HUES64 (cell line): ENCODE measurements at regions not wholly inside any gene's neighbourhood (a gene's known extent, or its start where the extent isn't known, plus 50 kb on each side); places are given as distances from the start of the nearest gene placed in this dataset.

Experiments used
- H3K27ac ChIP-seq: 2 replicates; pipeline ENCODE4 v1.7.0; 2013; ENCODE audit warnings: low read depth, low read length, inconsistent platforms
- H3K27me3 ChIP-seq: 2 replicates; pipeline ENCODE4 v1.6.1; 2013; ENCODE audit warnings: mild to moderate bottlenecking, low read length; ENCODE audit not compliant: insufficient read depth
- H3K36me3 ChIP-seq: 2 replicates; pipeline ENCODE4 v1.6.1; 2013; ENCODE audit warnings: mild to moderate bottlenecking, low read length; ENCODE audit not compliant: insufficient read depth
- H3K4me1 ChIP-seq: 2 replicates; pipeline ENCODE4 v1.6.1; 2013; ENCODE audit warnings: mild to moderate bottlenecking, low read length, moderate library complexity; ENCODE audit not compliant: insufficient read depth
- H3K4me3 ChIP-seq: 2 replicates; pipeline ENCODE4 v1.5.1; 2013; ENCODE audit warnings: mild to moderate bottlenecking, low read length, moderate library complexity
- H3K9ac ChIP-seq: 2 replicates; pipeline ENCODE4 v1.6.1; 2013; ENCODE audit warnings: mild to moderate bottlenecking, low read depth, low read length
- H3K9me3 ChIP-seq: 2 replicates; pipeline ENCODE4 v1.6.1; 2013; ENCODE audit warnings: low read depth, low read length; ENCODE audit not compliant: insufficient read depth
- WGBS: fragments of 150-250, 120-280 bp; methylation state at CpG from one replicate; pipeline ENCODE4 v1.1.7; 2013; ENCODE audit warnings: missing lambda C conversion rate; 5-methylcytosine and 5-hydroxymethylcytosine counted together

- Histone ChIP-seq H3K36me3 (no peaks in the 10 kb centered on the region), H3K27ac (no peak overlapping the region), H3K9ac (no peak overlapping the region), H3K4me3 (no peak overlapping the region), H3K9me3 (no peaks in the 10 kb centered on the region), H3K27me3 (no peaks in the 10 kb centered on the region), H3K4me1 (no peaks in the 10 kb centered on the region)
- 94% methylated on average over 8 of the region's 8 CpGs for WGBS
Measured at GRCh38 chr2:108067820-108068405, 81.6 kb downstream of the SLC5A7 start.

- no peak overlapping the region for H3K9ac ChIP-seq
- H3K36me3 ChIP-seq, result no peaks in the 10 kb centered on the region
- WGBS, result 87% methylated on average over 7 of the region's 8 CpGs
- peaks cover 4% of the 10 kb centered on the region; the same call in 1 of the 2 replicates for H3K4me1 ChIP-seq
- H3K4me3 ChIP-seq, result no peak overlapping the region
- H3K27ac ChIP-seq, result no peak overlapping the region
- H3K9me3 ChIP-seq, result no peaks in the 10 kb centered on the region
- H3K27me3 ChIP-seq, result no peaks in the 10 kb centered on the region
Measured at GRCh38 chr2:108069515-108070310, 83.4 kb downstream of the SLC5A7 start.

GRCh38 chr2:108073415-108074072 is 87.2 kb downstream of the SLC5A7 start:
- WGBS, result 98% methylated on average over 4 of the region's 4 CpGs
- Histone ChIP-seq H3K27ac (no peak overlapping the region), H3K36me3 (no peaks in the 10 kb centered on the region), H3K9me3 (no peaks in the 10 kb centered on the region), H3K9ac (no peak overlapping the region), H3K27me3 (no peaks in the 10 kb centered on the region), H3K4me1 (peaks cover 4% of the 10 kb centered on the region; the same call in 1 of the 2 replicates), H3K4me3 (no peak overlapping the region)

DNA sequence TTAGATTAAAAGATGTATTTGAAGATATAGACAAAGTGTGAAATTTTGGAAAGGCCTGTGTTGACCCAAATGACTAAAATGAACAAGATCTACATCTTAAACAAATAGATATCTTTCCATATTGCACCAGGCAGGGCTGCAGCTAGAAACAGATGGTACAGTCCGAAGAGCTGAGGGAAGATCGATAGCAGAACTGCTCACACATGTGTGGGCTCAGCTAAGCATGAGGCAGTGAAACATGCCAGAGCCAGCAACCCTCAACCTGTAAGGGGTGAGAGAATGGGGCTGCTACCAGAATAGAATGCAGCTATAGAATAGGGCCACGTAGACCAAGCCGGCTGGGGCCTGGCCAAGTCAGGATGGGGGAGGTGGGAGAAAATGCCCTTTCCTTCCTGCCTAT is 87.8 kb downstream of the SLC5A7 start:
- peaks cover 4% of the 10 kb centered on the region; the same call in 1 of the 2 replicates for H3K4me1 ChIP-seq
- no peaks in the 10 kb centered on the region for H3K9me3 ChIP-seq
- no peaks in the 10 kb centered on the region for H3K27me3 ChIP-seq
- no peaks in the 10 kb centered on the region for H3K36me3 ChIP-seq
- H3K9ac ChIP-seq, result no peak overlapping the region
- WGBS, result 81% methylated on average over 4 of the region's 4 CpGs
- H3K27ac ChIP-seq, result no peak overlapping the region
- H3K4me3 ChIP-seq, result no peak overlapping the region

DNA sequence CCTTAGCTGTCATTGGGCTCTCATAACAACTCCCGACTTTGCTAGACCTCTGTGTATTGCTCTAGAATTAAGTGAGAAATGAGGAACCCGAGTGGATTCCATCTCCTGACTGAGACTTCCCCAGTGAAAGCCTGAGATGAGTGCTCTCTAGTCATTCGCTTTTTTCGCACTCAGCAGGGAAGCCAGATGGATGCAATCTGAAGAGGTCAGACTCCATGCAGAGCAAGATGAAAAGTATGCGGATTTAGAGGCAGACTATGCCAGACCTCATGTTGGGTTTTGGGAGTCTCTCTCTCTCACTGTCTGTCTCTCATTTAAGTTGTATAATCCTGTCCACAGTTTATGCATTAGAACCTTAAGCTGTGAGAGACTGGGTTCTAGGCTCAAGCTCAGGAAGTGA is 88.6 kb downstream of the SLC5A7 start:
- H3K4me1 ChIP-seq, result peaks cover 4% of the 10 kb centered on the region; the same call in 1 of the 2 replicates
- no peak overlapping the region for H3K27ac ChIP-seq
- H3K4me3 ChIP-seq, result no peak overlapping the region
- no peaks in the 10 kb centered on the region for H3K9me3 ChIP-seq
- H3K36me3 ChIP-seq, result no peaks in the 10 kb centered on the region
- no peak overlapping the region for H3K9ac ChIP-seq
- WGBS, result 62% methylated on average over 5 of the region's 5 CpGs
- H3K27me3 ChIP-seq, result no peaks in the 10 kb centered on the region

GRCh38 chr2:108076527-108076926 is 90.2 kb downstream of the SLC5A7 start:
- no peaks in the 10 kb centered on the region for H3K36me3 ChIP-seq
- no peak overlapping the region for H3K4me3 ChIP-seq
- H3K9me3 ChIP-seq, result no peaks in the 10 kb centered on the region
- H3K4me1 ChIP-seq, result peaks cover 4% of the 10 kb centered on the region; the same call in 1 of the 2 replicates
- H3K27ac ChIP-seq, result no peak overlapping the region
- H3K27me3 ChIP-seq, result no peaks in the 10 kb centered on the region
- no peak overlapping the region for H3K9ac ChIP-seq
- WGBS, result 94% methylated on average over 5 of the region's 5 CpGs

- H3K36me3 ChIP-seq, result no peaks in the 10 kb centered on the region
- no peak overlapping the region for H3K27ac ChIP-seq
- H3K9ac ChIP-seq, result no peak overlapping the region
- no peaks in the 10 kb centered on the region for H3K27me3 ChIP-seq
- H3K9me3 ChIP-seq, result no peaks in the 10 kb centered on the region
- no peaks in the 10 kb centered on the region; the same call in 1 of the 2 replicates for H3K4me1 ChIP-seq
- H3K4me3 ChIP-seq, result no peak overlapping the region
Measured at GRCh38 chr2:108079736-108080135, 93.4 kb downstream of the SLC5A7 start.

GRCh38 chr2:108080177-108080576 is 93.9 kb downstream of the SLC5A7 start:
- Histone ChIP-seq H3K4me3 (no peak overlapping the region), H3K9me3 (no peaks in the 10 kb centered on the region), H3K36me3 (no peaks in the 10 kb centered on the region), H3K27me3 (no peaks in the 10 kb centered on the region), H3K4me1 (no peaks in the 10 kb centered on the region; the same call in 1 of the 2 replicates), H3K9ac (no peak overlapping the region), H3K27ac (no peak overlapping the region)
- WGBS, result 96% methylated on average over 1 of the region's 1 CpG

- H3K27ac ChIP-seq, result no peak overlapping the region
- no peaks in the 10 kb centered on the region for H3K36me3 ChIP-seq
- no peak overlapping the region for H3K9ac ChIP-seq
- H3K27me3 ChIP-seq, result no peaks in the 10 kb centered on the region
- 92% methylated on average over 1 of the region's 1 CpG for WGBS
- H3K4me3 ChIP-seq, result no peak overlapping the region
- no peaks in the 10 kb centered on the region for H3K9me3 ChIP-seq
- no peaks in the 10 kb centered on the region for H3K4me1 ChIP-seq
Measured at GRCh38 chr2:108082978-108083377, 96.7 kb downstream of the SLC5A7 start.

GRCh38 chr2:108084311-108084710 is 98.0 kb downstream of the SLC5A7 start:
- Histone ChIP-seq H3K27me3 (no peaks in the 10 kb centered on the region), H3K9ac (no peak overlapping the region), H3K4me1 (no peaks in the 10 kb centered on the region), H3K27ac (no peak overlapping the region), H3K36me3 (no peaks in the 10 kb centered on the region), H3K4me3 (no peak overlapping the region), H3K9me3 (no peaks in the 10 kb centered on the region)
- WGBS, result 99% methylated on average over 3 of the region's 3 CpGs

GRCh38 chr2:108092886-108093285 is 106.6 kb downstream of the SLC5A7 start:
- H3K9ac ChIP-seq, result no peak overlapping the region
- no peaks in the 10 kb centered on the region for H3K9me3 ChIP-seq
- H3K4me3 ChIP-seq, result no peak overlapping the region
- no peak overlapping the region for H3K27ac ChIP-seq
- no peaks in the 10 kb centered on the region for H3K36me3 ChIP-seq
- H3K27me3 ChIP-seq, result no peaks in the 10 kb centered on the region
- no peaks in the 10 kb centered on the region for H3K4me1 ChIP-seq
- 95% methylated on average over 1 of the region's 1 CpG for WGBS
